ENCODE measurements at regions not wholly inside any gene's neighbourhood (a gene's known extent, or its start where the extent isn't known, plus 50 kb on each side); places are given as distances from the start of the nearest gene placed in this dataset.

DNA sequence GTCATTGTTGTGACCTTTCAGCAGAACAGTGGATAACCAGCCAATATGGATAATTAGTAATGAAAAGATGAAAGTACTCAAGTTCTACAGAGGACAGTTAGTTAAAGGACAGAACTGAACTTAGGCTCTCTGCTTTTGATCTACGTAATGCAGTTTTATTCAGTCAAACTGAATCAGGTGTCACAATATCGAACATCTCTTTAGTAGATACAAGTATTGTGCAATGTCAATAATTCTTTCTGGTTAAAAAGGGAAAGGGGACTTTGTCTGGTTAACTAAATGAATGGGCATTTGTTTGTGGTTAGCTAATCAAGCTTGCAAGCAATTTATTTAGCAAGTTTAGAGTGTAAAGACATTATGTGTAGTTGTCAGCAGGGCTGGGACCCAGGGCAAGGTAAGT is 562.2 kb upstream of the PTBP2 start:
- H3K4me1 ChIP-seq (ENCODE audit: low read length), result no peaks in the 10 kb centered on the region
- H3K27ac ChIP-seq (ENCODE audit: low read length), result no peak overlapping the region
- no peaks in the 10 kb centered on the region for H4K20me1 ChIP-seq (ENCODE audit: insufficient read depth, low read length)
- H3K9me3 ChIP-seq (ENCODE audit: insufficient read depth, low read length), result no peaks in the 10 kb centered on the region
- no peak overlapping the region for H2AFZ ChIP-seq (ENCODE audit: low read depth, low read length)
- TF ChIP-seq EZH2phosphoT487 (IDR thresholded peaks at IDR 0.05; ENCODE audit: low read depth), result no peak
- TF ChIP-seq, protein P1, sequence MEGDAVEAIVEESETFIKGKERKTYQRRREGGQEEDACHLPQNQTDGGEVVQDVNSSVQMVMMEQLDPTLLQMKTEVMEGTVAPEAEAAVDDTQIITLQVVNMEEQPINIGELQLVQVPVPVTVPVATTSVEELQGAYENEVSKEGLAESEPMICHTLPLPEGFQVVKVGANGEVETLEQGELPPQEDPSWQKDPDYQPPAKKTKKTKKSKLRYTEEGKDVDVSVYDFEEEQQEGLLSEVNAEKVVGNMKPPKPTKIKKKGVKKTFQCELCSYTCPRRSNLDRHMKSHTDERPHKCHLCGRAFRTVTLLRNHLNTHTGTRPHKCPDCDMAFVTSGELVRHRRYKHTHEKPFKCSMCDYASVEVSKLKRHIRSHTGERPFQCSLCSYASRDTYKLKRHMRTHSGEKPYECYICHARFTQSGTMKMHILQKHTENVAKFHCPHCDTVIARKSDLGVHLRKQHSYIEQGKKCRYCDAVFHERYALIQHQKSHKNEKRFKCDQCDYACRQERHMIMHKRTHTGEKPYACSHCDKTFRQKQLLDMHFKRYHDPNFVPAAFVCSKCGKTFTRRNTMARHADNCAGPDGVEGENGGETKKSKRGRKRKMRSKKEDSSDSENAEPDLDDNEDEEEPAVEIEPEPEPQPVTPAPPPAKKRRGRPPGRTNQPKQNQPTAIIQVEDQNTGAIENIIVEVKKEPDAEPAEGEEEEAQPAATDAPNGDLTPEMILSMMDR (IDR thresholded peaks at IDR 0.05; ENCODE audit: low read depth, low read length), result no peak
- H3K79me2 ChIP-seq (ENCODE audit: low read length), result no peaks in the 10 kb centered on the region
- H3K4me2 ChIP-seq (ENCODE audit: low read length), result no peak overlapping the region
- H3K4me3 ChIP-seq (ENCODE audit: low read length), result no peak overlapping the region
- no peaks in the 10 kb centered on the region for H3K27me3 ChIP-seq (ENCODE audit: low read depth, low read length)
- no peaks in the 10 kb centered on the region for H3K36me3 ChIP-seq (replicated peaks; ENCODE audit: low read depth, low read length)
- H3K9ac ChIP-seq (ENCODE audit: low read length), result no peak overlapping the region

DNA sequence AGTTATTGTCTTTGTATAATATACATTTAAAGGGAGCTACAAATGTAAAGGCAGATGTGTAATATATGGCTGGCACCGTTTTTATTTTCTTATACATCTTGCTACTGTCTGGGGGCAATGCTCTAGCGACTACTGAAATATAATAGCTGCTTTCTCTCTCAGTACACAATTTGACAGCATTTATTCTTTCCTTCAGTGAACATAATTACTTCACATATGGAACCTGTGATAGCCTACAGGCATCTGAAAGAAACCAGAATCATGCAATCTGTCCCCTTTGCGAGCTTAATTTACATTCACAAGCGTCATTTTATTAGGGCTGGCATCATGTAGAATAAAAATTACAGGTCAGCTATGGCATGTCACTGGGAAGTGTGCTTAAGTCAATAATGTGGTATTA is 557.5 kb upstream of the PTBP2 start:
- Histone ChIP-seq H3K27ac (ENCODE audit: low read length) (no peak overlapping the region), H3K9me3 (ENCODE audit: insufficient read depth, low read length) (no peaks in the 10 kb centered on the region), H3K4me2 (ENCODE audit: low read length) (no peak overlapping the region), H3K36me3 (replicated peaks; ENCODE audit: low read depth, low read length) (no peaks in the 10 kb centered on the region), H3K4me3 (ENCODE audit: low read length) (no peak overlapping the region), H3K4me1 (ENCODE audit: low read length) (no peaks in the 10 kb centered on the region), H3K27me3 (ENCODE audit: low read depth, low read length) (no peaks in the 10 kb centered on the region), H3K9ac (ENCODE audit: low read length) (no peak overlapping the region), H2AFZ (ENCODE audit: low read depth, low read length) (no peak overlapping the region), H3K79me2 (ENCODE audit: low read length) (no peaks in the 10 kb centered on the region), H4K20me1 (ENCODE audit: insufficient read depth, low read length) (no peaks in the 10 kb centered on the region)
- no peak for TF ChIP-seq EZH2phosphoT487 (IDR thresholded peaks at IDR 0.05; ENCODE audit: low read depth)
- TF ChIP-seq, protein P1 (IDR thresholded peaks at IDR 0.05; ENCODE audit: low read depth, low read length), result no peak

DNA sequence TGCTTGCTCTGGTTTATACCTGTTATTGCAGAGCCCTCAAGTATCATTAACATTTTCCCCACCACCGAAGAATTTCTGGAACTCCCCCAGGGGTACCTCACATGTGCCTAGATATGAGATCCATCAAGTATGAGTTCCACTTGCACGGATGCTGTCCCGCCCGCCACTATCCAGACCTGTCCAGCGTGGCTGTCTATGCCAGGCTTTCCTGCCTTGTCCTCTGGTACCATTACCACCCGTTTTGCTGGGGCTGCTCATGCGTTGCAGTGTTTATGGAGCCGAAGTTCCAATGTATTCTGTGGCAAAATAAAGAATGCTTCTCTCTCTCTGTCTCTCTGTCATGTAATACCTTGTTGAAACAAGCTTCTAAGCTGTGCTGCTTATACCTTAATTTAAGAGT is 543.5 kb upstream of the PTBP2 start:
- Histone ChIP-seq H3K4me2 (ENCODE audit: low read length) (no peak overlapping the region), H3K4me3 (ENCODE audit: low read length) (no peak overlapping the region), H2AFZ (ENCODE audit: low read depth, low read length) (no peak overlapping the region), H3K79me2 (ENCODE audit: low read length) (no peaks in the 10 kb centered on the region), H3K9me3 (ENCODE audit: insufficient read depth, low read length) (no peaks in the 10 kb centered on the region), H3K36me3 (replicated peaks; ENCODE audit: low read depth, low read length) (no peaks in the 10 kb centered on the region), H3K4me1 (ENCODE audit: low read length) (no peaks in the 10 kb centered on the region), H3K27ac (ENCODE audit: low read length) (no peak overlapping the region), H4K20me1 (ENCODE audit: insufficient read depth, low read length) (no peaks in the 10 kb centered on the region), H3K9ac (ENCODE audit: low read length) (no peak overlapping the region), H3K27me3 (ENCODE audit: low read depth, low read length) (no peaks in the 10 kb centered on the region)
- no peak for TF ChIP-seq EZH2phosphoT487 (IDR thresholded peaks at IDR 0.05; ENCODE audit: low read depth)
- TF ChIP-seq, protein P1 (IDR thresholded peaks at IDR 0.05; ENCODE audit: low read depth, low read length), result no peak

DNA sequence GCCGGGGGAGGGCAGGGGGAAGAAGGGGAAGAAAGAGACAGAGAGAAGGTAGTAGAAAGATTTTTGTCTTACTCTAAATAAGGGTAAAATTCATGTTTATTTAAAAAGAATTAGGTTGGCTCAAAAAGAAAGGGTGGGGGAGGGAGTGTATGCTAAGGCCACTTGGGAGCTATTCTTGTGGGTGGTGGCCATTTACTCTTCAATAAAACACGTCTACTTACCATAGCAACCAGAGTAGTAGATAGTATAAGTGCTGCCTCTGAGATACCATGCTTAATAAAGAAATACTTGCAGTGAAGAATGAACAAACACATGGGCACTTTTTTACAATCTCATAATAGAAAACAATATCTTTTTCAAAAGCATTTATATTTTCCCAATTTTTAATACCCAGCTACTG is 538.1 kb upstream of the PTBP2 start:
- Histone ChIP-seq H3K4me3 (ENCODE audit: low read length) (no peak overlapping the region), H3K9ac (ENCODE audit: low read length) (no peak overlapping the region), H3K36me3 (replicated peaks; ENCODE audit: low read depth, low read length) (no peaks in the 10 kb centered on the region), H3K27ac (ENCODE audit: low read length) (no peak overlapping the region), H3K27me3 (ENCODE audit: low read depth, low read length) (no peaks in the 10 kb centered on the region), H3K4me2 (ENCODE audit: low read length) (no peak overlapping the region), H4K20me1 (ENCODE audit: insufficient read depth, low read length) (no peaks in the 10 kb centered on the region), H3K9me3 (ENCODE audit: insufficient read depth, low read length) (no peaks in the 10 kb centered on the region), H2AFZ (ENCODE audit: low read depth, low read length) (no peak overlapping the region), H3K4me1 (ENCODE audit: low read length) (no peaks in the 10 kb centered on the region), H3K79me2 (ENCODE audit: low read length) (no peaks in the 10 kb centered on the region)
- TF ChIP-seq, protein P1 (IDR thresholded peaks at IDR 0.05; ENCODE audit: low read depth, low read length), result no peak
- TF ChIP-seq EZH2phosphoT487 (IDR thresholded peaks at IDR 0.05; ENCODE audit: low read depth), result no peak
